Spleen (tissue), 11 donors: ENCODE measurements at regions not wholly inside any gene's neighbourhood (a gene's known extent, or its start where the extent isn't known, plus 50 kb on each side); places are given as distances from the start of the nearest gene placed in this dataset.
"Not testable (repeated sequence)": the region's sequence is repeated elsewhere in the genome, so short reads cannot be mapped to it uniquely, and the experiment has no call there.

Source experiments
- DNase-seq: peaks from one replicate; pipeline ENCODE4 v3.0.0-alpha.2; 2020
- H3K27ac ChIP-seq, 8 donors: fragments of 200-600 bp; sonication (generic) in 7 of 8; 1 replicate in 4 of 8; 2 replicates in 4 of 8; pipeline versions ENCODE4 v1.5.0 to v1.8.0; 2016 to 2021; ENCODE audit warnings: inconsistent platforms in 4 of 8, mild to moderate bottlenecking in 4 of 8, moderate library complexity in 1 of 8
- H3K27me3 ChIP-seq, 7 donors: fragments of 200-600 bp; sonication (generic) in 6 of 7; replicated peaks in 1 of 7; 1 replicate in 4 of 7; 2 replicates in 3 of 7; pipeline versions ENCODE4 v1.5.0 to v1.8.0; 2016 to 2021; ENCODE audit warnings: inconsistent platforms in 3 of 7, mild to moderate bottlenecking in 1 of 7
- H3K36me3 ChIP-seq, 6 donors: fragments of 200-600 bp; sonication (generic) in 5 of 6; 1 replicate in 4 of 6; 2 replicates in 2 of 6; pipeline versions ENCODE4 v1.5.0 to v1.8.0; 2016 to 2021; ENCODE audit warnings: inconsistent platforms in 2 of 6
- H3K4me1 ChIP-seq, 6 donors: fragments of 200-600 bp; sonication (generic) in 5 of 6; 1 replicate in 3 of 6; 2 replicates in 3 of 6; pipeline versions ENCODE4 v1.5.0 to v1.8.0; 2016 to 2021; ENCODE audit warnings: inconsistent platforms in 3 of 6
- H3K4me3 ChIP-seq, 8 donors: fragments of 200-600 bp; sonication (generic) in 7 of 8; 1 replicate in 4 of 8; 2 replicates in 4 of 8; pipeline versions ENCODE4 v1.5.0 to v1.8.0; 2016 to 2021; ENCODE audit warnings: inconsistent platforms in 4 of 8, mild to moderate bottlenecking in 4 of 8, moderate library complexity in 2 of 8
- H3K9me3 ChIP-seq, 8 donors: fragments of 200-600 bp; sonication (generic) in 7 of 8; 1 replicate in 4 of 8; 2 replicates in 4 of 8; pipeline versions ENCODE4 v1.5.0 to v1.8.0; 2016 to 2021; ENCODE audit warnings: inconsistent platforms in 4 of 8
- CTCF ChIP-seq, 11 experiments: fragments of 200-600 bp in 7 of 11; fragments of 450-650 bp in 4 of 11; sonication (generic) in 4 of 11; IDR thresholded peaks in 8 of 11; conservative IDR thresholded peaks in 3 of 11; 1 replicate in 7 of 11; 2 replicates in 4 of 11; pipeline versions ENCODE4 v1.4.0 to v1.8.0; 2016 to 2021; ENCODE audit warnings: antibody characterized with exemption in 11 of 11, inconsistent platforms in 4 of 11, mild to moderate bottlenecking in 1 of 11
- POLR2A ChIP-seq, 3 donors: fragments of 450-650 bp; IDR thresholded peaks; one replicate each; pipeline ENCODE4 v1.5.1; 2017; ENCODE audit warnings: antibody characterized with exemption in 3 of 3, mild to moderate bottlenecking in 1 of 3
- POLR2AphosphoS5 ChIP-seq, 3 donors: sonication (generic); formaldehyde crosslinking; IDR thresholded peaks; one replicate each; pipeline ENCODE4 v1.5.1; 2017; ENCODE audit warnings: antibody characterized with exemption in 3 of 3
- WGBS, 5 donors: extraction: QIAGEN DNeasy Blood & Tissue Kit in 3 of 5; methylation state at CpG; one replicate each; pipeline versions ENCODE4 v1.1.5 to v1.1.7; 2013 to 2018; 5-methylcytosine and 5-hydroxymethylcytosine counted together
- intact Hi-C: fragments of 100-400 bp; cut with DNase I; formaldehyde crosslinking; loops from one replicate; pipeline ENCODE4 v1.15.0; 2023; ENCODE audit warnings: low total_unique reads
- donor health status: healthy with polysubstance abuse.
- donor health status: DM: no; HTN: no; CAD: no; lungs with moderate emphysema.
- donor health status: DM: no; HTN: no; CAD: no.
- donor health status: Bipolar disorder and iron deficiency.
- donor health status: healthy.
- donor health status: DM: no; HTN: no; CAD: no.
- donor health status: DM: yes; HTN: yes; CAD: no.

- Histone ChIP-seq H3K36me3 (no peaks in the 10 kb centered on the region), H3K27me3 (no peaks in the 10 kb centered on the region), H3K4me1 (no peaks in the 10 kb centered on the region), H3K9me3 (peaks cover 0 to 4% (median 0%) of the 10 kb centered on the region in 8 donors), H3K4me3 (no peak overlapping the region), H3K27ac (no peak overlapping the region)
- no peak for DNase-seq
- no peak for TF ChIP-seq POLR2AphosphoS5 (IDR thresholded peaks at IDR 0.05)
- TF ChIP-seq POLR2A (IDR thresholded peaks at IDR 0.05), result no peak
- intact Hi-C loops, result no loop called here
These were observed 97.2 kb upstream of the KITLG start for GRCh38 chr12:88677464-88677863.

GRCh38 chr12:88667615-88668014, 87.3 kb upstream of the KITLG start:
- DNase-seq, H3K27ac ChIP-seq, H3K4me3 ChIP-seq, H3K36me3 ChIP-seq, H3K27me3 ChIP-seq, intact Hi-C loops, H3K4me1 ChIP-seq: not testable (repeated sequence)
- H3K9me3 ChIP-seq, result peaks cover 0 to 12% (median 0%) of the 10 kb centered on the region in 8 donors
- WGBS, 5 donors, result 56 to 81% (median 67%) methylated on average over 5 of the region's 5 CpGs

GRCh38 chr12:88665071-88665470, 84.8 kb upstream of the KITLG start:
- H3K36me3 ChIP-seq, result no peaks in the 10 kb centered on the region
- H3K4me3 ChIP-seq, result no peak overlapping the region
- DNase-seq, result no peak
- no peak overlapping the region for H3K27ac ChIP-seq
- intact Hi-C loops, result no loop called here
- H3K9me3 ChIP-seq, result peaks cover 0 to 12% (median 0%) of the 10 kb centered on the region in 8 donors
- H3K27me3 ChIP-seq, result no peaks in the 10 kb centered on the region
- TF ChIP-seq CTCF (IDR thresholded peaks at IDR 0.05 in 8 of 11, conservative IDR thresholded peaks at IDR 0.05 in 3 of 11) (no peak), POLR2A (IDR thresholded peaks at IDR 0.05) (no peak), POLR2AphosphoS5 (IDR thresholded peaks at IDR 0.05) (no peak)
- no peaks in the 10 kb centered on the region for H3K4me1 ChIP-seq

GRCh38 chr12:88662961-88663360, 82.7 kb upstream of the KITLG start:
- DNase-seq, result no peak
- no peaks in the 10 kb centered on the region for H3K4me1 ChIP-seq
- H3K27me3 ChIP-seq, result no peaks in the 10 kb centered on the region
- no peaks in the 10 kb centered on the region for H3K36me3 ChIP-seq
- TF ChIP-seq POLR2AphosphoS5 (IDR thresholded peaks at IDR 0.05), result no peak
- TF ChIP-seq POLR2A (IDR thresholded peaks at IDR 0.05), result no peak
- no peak for TF ChIP-seq CTCF (IDR thresholded peaks at IDR 0.05 in 8 of 11, conservative IDR thresholded peaks at IDR 0.05 in 3 of 11)
- intact Hi-C loops, result no loop called here
- H3K4me3 ChIP-seq, result no peak overlapping the region
- 83 to 94% (median 87%) methylated on average over 1 of the region's 1 CpG for WGBS, 5 donors
- no peaks in the 10 kb centered on the region for H3K9me3 ChIP-seq
- no peak overlapping the region for H3K27ac ChIP-seq

- H3K4me3 ChIP-seq, result no peak overlapping the region
- H3K27me3 ChIP-seq, result no peaks in the 10 kb centered on the region
- H3K9me3 ChIP-seq, result no peaks in the 10 kb centered on the region
- TF ChIP-seq CTCF (IDR thresholded peaks at IDR 0.05 in 8 of 11, conservative IDR thresholded peaks at IDR 0.05 in 3 of 11), result no peak
- TF ChIP-seq POLR2A (IDR thresholded peaks at IDR 0.05), result no peak
- TF ChIP-seq POLR2AphosphoS5 (IDR thresholded peaks at IDR 0.05), result no peak
- WGBS, 5 donors, result 69 to 97% (median 79%) methylated on average over 1 of the region's 1 CpG
- no peak overlapping the region for H3K27ac ChIP-seq
- no peaks in the 10 kb centered on the region for H3K36me3 ChIP-seq
- no peaks in the 10 kb centered on the region for H3K4me1 ChIP-seq
- intact Hi-C loops, result no loop called here
- no peak for DNase-seq
These were observed 81.8 kb upstream of the KITLG start for GRCh38 chr12:88662093-88662492.
